ENCODE measurements at regions not wholly inside any gene's neighbourhood (a gene's known extent, or its start where the extent isn't known, plus 50 kb on each side); places are given as distances from the start of the nearest gene placed in this dataset.

- H3K4me2 ChIP-seq (ENCODE audit: low read depth, low read length, poor library complexity, severe bottlenecking): no peak overlapping the region
- H3K79me2 ChIP-seq (ENCODE audit: insufficient read depth, low read length): no peaks in the 10 kb centered on the region
- no peaks in the 10 kb centered on the region for H3F3A ChIP-seq (ENCODE audit: low read depth)
- no peak overlapping the region for H2AFZ ChIP-seq (ENCODE audit: low read length)
- no peak overlapping the region for H3K4me3 ChIP-seq (ENCODE audit: low read length, poor library complexity, severe bottlenecking)
- H3K27me3 ChIP-seq (ENCODE audit: insufficient read depth, low read length, poor library complexity, severe bottlenecking): no peaks in the 10 kb centered on the region
- no peak overlapping the region for H3K9ac ChIP-seq (ENCODE audit: low read depth, low read length, poor library complexity, severe bottlenecking)
- H3K9me2 ChIP-seq (replicated peaks; ENCODE audit: low read depth, low read length): no peaks in the 10 kb centered on the region
- peaks cover 22% of the 10 kb centered on the region for H3K4me1 ChIP-seq (ENCODE audit: insufficient read depth, low read length, poor library complexity, severe bottlenecking)
- H4K20me1 ChIP-seq (ENCODE audit: insufficient read depth, low read length, poor library complexity, severe bottlenecking): no peaks in the 10 kb centered on the region
- no peaks in the 10 kb centered on the region for H3K9me3 ChIP-seq (ENCODE audit: insufficient read depth, low read depth, low read length)
- no peaks in the 10 kb centered on the region for H3K36me3 ChIP-seq (ENCODE audit: insufficient read depth, low read length)
- TF ChIP-seq CTCF (conservative IDR thresholded peaks at IDR 0.05; ENCODE audit: low read length) (no peak), EZH2phosphoT487 (IDR thresholded peaks at IDR 0.05; ENCODE audit: borderline replicate concordance) (no peak)
Measured at GRCh38 chr10:76645341-76645740, 992.3 kb downstream of the KCNMA1 start.

- H3K9me2 ChIP-seq (replicated peaks; ENCODE audit: low read depth, low read length): no peaks in the 10 kb centered on the region
- H3K36me3 ChIP-seq (ENCODE audit: insufficient read depth, low read length): no peaks in the 10 kb centered on the region
- H3K9me3 ChIP-seq (ENCODE audit: insufficient read depth, low read depth, low read length): no peaks in the 10 kb centered on the region
- no peaks in the 10 kb centered on the region for H3K79me2 ChIP-seq (ENCODE audit: insufficient read depth, low read length)
- H3K4me3 ChIP-seq (ENCODE audit: low read length, poor library complexity, severe bottlenecking): no peak overlapping the region
- TF ChIP-seq EZH2phosphoT487 (IDR thresholded peaks at IDR 0.05; ENCODE audit: borderline replicate concordance) (no peak), CTCF (conservative IDR thresholded peaks at IDR 0.05; ENCODE audit: low read length) (no peak)
- no peaks in the 10 kb centered on the region for H3K27me3 ChIP-seq (ENCODE audit: insufficient read depth, low read length, poor library complexity, severe bottlenecking)
- H2AFZ ChIP-seq (ENCODE audit: low read length): no peak overlapping the region
- no peak overlapping the region for H3K4me2 ChIP-seq (ENCODE audit: low read depth, low read length, poor library complexity, severe bottlenecking)
- peaks cover 13% of the 10 kb centered on the region for H3K4me1 ChIP-seq (ENCODE audit: insufficient read depth, low read length, poor library complexity, severe bottlenecking)
- H3K9ac ChIP-seq (ENCODE audit: low read depth, low read length, poor library complexity, severe bottlenecking): no peak overlapping the region
- H4K20me1 ChIP-seq (ENCODE audit: insufficient read depth, low read length, poor library complexity, severe bottlenecking): no peaks in the 10 kb centered on the region
- H3F3A ChIP-seq (ENCODE audit: low read depth): no peaks in the 10 kb centered on the region
Measured at GRCh38 chr10:76644476-76644875, 993.1 kb downstream of the KCNMA1 start.

GRCh38 chr10:76643511-76643911 lies 994.1 kb downstream of the KCNMA1 start:
- Histone ChIP-seq H3K4me2 (ENCODE audit: low read depth, low read length, poor library complexity, severe bottlenecking) (no peak overlapping the region), H2AFZ (ENCODE audit: low read length) (no peak overlapping the region), H4K20me1 (ENCODE audit: insufficient read depth, low read length, poor library complexity, severe bottlenecking) (no peaks in the 10 kb centered on the region), H3K9ac (ENCODE audit: low read depth, low read length, poor library complexity, severe bottlenecking) (no peak overlapping the region), H3K79me2 (ENCODE audit: insufficient read depth, low read length) (no peaks in the 10 kb centered on the region), H3K27me3 (ENCODE audit: insufficient read depth, low read length, poor library complexity, severe bottlenecking) (no peaks in the 10 kb centered on the region), H3K9me2 (replicated peaks; ENCODE audit: low read depth, low read length) (no peaks in the 10 kb centered on the region), H3K4me3 (ENCODE audit: low read length, poor library complexity, severe bottlenecking) (no peak overlapping the region), H3K9me3 (ENCODE audit: insufficient read depth, low read depth, low read length) (no peaks in the 10 kb centered on the region), H3F3A (ENCODE audit: low read depth) (no peaks in the 10 kb centered on the region), H3K36me3 (ENCODE audit: insufficient read depth, low read length) (no peaks in the 10 kb centered on the region), H3K4me1 (ENCODE audit: insufficient read depth, low read length, poor library complexity, severe bottlenecking) (peaks cover 4% of the 10 kb centered on the region)
- TF ChIP-seq EZH2phosphoT487 (IDR thresholded peaks at IDR 0.05; ENCODE audit: borderline replicate concordance): no peak
- no peak for TF ChIP-seq CTCF (conservative IDR thresholded peaks at IDR 0.05; ENCODE audit: low read length)

Data from Loucy (cell line).